K562 (cell line): ENCODE measurements at regions not wholly inside any gene's neighbourhood (a gene's known extent, or its start where the extent isn't known, plus 50 kb on each side); places are given as distances from the start of the nearest gene placed in this dataset.

Experiments used
- ATAC-seq: fragments of 200-7000 bp; cut with Tn5 transposase; 3 replicates; pipeline ENCODE4 v1.9.1; 2020; ENCODE audit warnings: moderate library complexity
- BruUV-seq: library from RNA; stranded (reverse); fragments of 400-500 nt; replicated peaks from 2 replicates; lab custom pipeline; 2021; lab: Mats Ljungman, UMichigan
- CTCF ChIA-PET: fragments of 300-600 bp; formaldehyde crosslinking; extraction: SDS; loops from one replicate; lab custom pipeline; 2021; ENCODE audit warnings: low intra/inter-chr PET ratio; lab: Yijun Ruan, JAX
- POLR2A ChIA-PET: fragments of 300-600, 350-650 bp; sonication (Branson Sonifier 250); formaldehyde crosslinking; extraction: SDS; loops from one replicate; lab custom pipeline; 2021; ENCODE audit warnings: antibody characterized with exemption, inconsistent platforms; lab: Yijun Ruan, JAX
- DNase-seq, 4 experiments: peaks; one replicate each; pipeline versions ENCODE4 v3.0.0 to v3.0.0-alpha.2; 2011 to 2018; ENCODE audit warnings: low spot score in 3 of 4, mixed read lengths in 3 of 4; ENCODE audit errors: extremely low read depth in 1 of 4
- FAIRE-seq: peaks from 2 replicates; lab custom pipeline; 2011; peaks lifted over from hg19 to GRCh38; lab: Jason Lieb, UNC
- H2AFZ ChIP-seq: 2 replicates; pipeline ENCODE4 v1.6.0; 2011; ENCODE audit warnings: low read depth, low read length, control low read depth, inconsistent platforms
- H3K27ac ChIP-seq: fragments of 200-600 bp; 3 replicates; pipeline ENCODE4 v1.8.0; 2011; ENCODE audit warnings: low read depth, mild to moderate bottlenecking, control low read depth, inconsistent platforms, low read length, moderate library complexity, mixed read lengths; ENCODE audit errors: extremely low read depth
- H3K27me3 ChIP-seq, 2 experiments: fragments of 300-600 bp in 1 of 2; 2 replicates in 1 of 2; 3 replicates in 1 of 2; pipeline versions ENCODE4 v1.6.0 to v1.8.0; 2011; ENCODE audit warnings: inconsistent platforms in 2 of 2, low read length in 2 of 2, mild to moderate bottlenecking in 1 of 2, mixed read lengths in 1 of 2, moderate library complexity in 1 of 2; ENCODE audit not compliant: control insufficient read depth in 2 of 2, insufficient read depth in 2 of 2
- H3K36me3 ChIP-seq: fragments of 300-600 bp; 3 replicates; pipeline ENCODE4 v1.8.0; 2011; ENCODE audit warnings: mild to moderate bottlenecking, low read length, inconsistent platforms; ENCODE audit not compliant: control insufficient read depth, insufficient read depth
- H3K4me1 ChIP-seq, 2 experiments: fragments of 200-600 bp in 1 of 2; replicated peaks in 1 of 2; 2 replicates in 1 of 2; 3 replicates in 1 of 2; pipeline versions ENCODE4 v1.5.1 to v1.8.0; 2011; ENCODE audit warnings: inconsistent platforms in 2 of 2, low read length in 2 of 2, mild to moderate bottlenecking in 1 of 2, mixed read lengths in 1 of 2, moderate library complexity in 1 of 2; ENCODE audit not compliant: control insufficient read depth in 2 of 2, insufficient read depth in 2 of 2
- H3K4me2 ChIP-seq: 2 replicates; pipeline ENCODE4 v1.6.1; 2011; ENCODE audit warnings: low read length, control low read depth, inconsistent platforms, mixed read lengths; ENCODE audit not compliant: insufficient read depth
- H3K4me3 ChIP-seq: fragments of 200-600 bp; sonication (generic), shearing (Covaris generic); 2 replicates; pipeline ENCODE4 v1.5.1; 2016; ENCODE audit warnings: control low read depth, inconsistent platforms
- H3K79me2 ChIP-seq: fragments of 200-600 bp; 3 replicates; pipeline ENCODE4 v1.8.0; 2011; ENCODE audit warnings: low read length, inconsistent platforms; ENCODE audit not compliant: control insufficient read depth, insufficient read depth
- H3K9ac ChIP-seq, 2 experiments: 2 replicates each; pipeline versions ENCODE4 v1.6.0 to v1.6.1; 2011; ENCODE audit warnings: low read depth in 2 of 2, low read length in 2 of 2, control low read depth in 1 of 2, inconsistent platforms in 1 of 2, mild to moderate bottlenecking in 1 of 2, mixed read lengths in 1 of 2; ENCODE audit not compliant: insufficient read depth in 1 of 2
- H3K9me1 ChIP-seq: one replicate; pipeline ENCODE4 v1.6.0; 2011; ENCODE audit warnings: inconsistent platforms, mild to moderate bottlenecking, low read length, moderate library complexity; ENCODE audit not compliant: control insufficient read depth, insufficient read depth
- H3K9me3 ChIP-seq: replicated peaks from 2 replicates; pipeline ENCODE4 v1.5.1; 2011; ENCODE audit warnings: low read depth, low read length, inconsistent platforms; ENCODE audit not compliant: control insufficient read depth, insufficient read depth
- H4K20me1 ChIP-seq: replicated peaks from 2 replicates; pipeline ENCODE4 v1.6.1; 2011; ENCODE audit warnings: low read length, inconsistent platforms, mixed read lengths; ENCODE audit not compliant: control insufficient read depth, insufficient read depth
- HBP1 ChIP-seq: fragments of 450-650 bp; formaldehyde crosslinking; IDR thresholded peaks from 2 replicates; pipeline ENCODE4 v1.4.0; 2022; ENCODE audit warnings: missing genetic modification characterization
- HDAC8 ChIP-seq: fragments of 450-650 bp; IDR thresholded peaks from 2 replicates; pipeline ENCODE4 v1.6.1; 2016; ENCODE audit warnings: mild to moderate bottlenecking, missing genetic modification characterization, moderate library complexity, missing compliant biosample characterization
- MXD1 ChIP-seq: fragments of 250-450 bp; sonication (Bioruptor Pico); IDR thresholded peaks from 2 replicates; pipeline ENCODE4 v1.8.0; 2021; ENCODE audit warnings: borderline replicate concordance, mild to moderate bottlenecking, moderate library complexity; ENCODE audit not compliant: poor library complexity, severe bottlenecking
- NR2F6 ChIP-seq: fragments of 450-650 bp; formaldehyde crosslinking; IDR thresholded peaks from 2 replicates; pipeline ENCODE4 v1.4.0; 2020; ENCODE audit warnings: mild to moderate bottlenecking
- PKNOX1 ChIP-seq: fragments of 450-650 bp; IDR thresholded peaks from 2 replicates; pipeline ENCODE4 v1.6.1; 2016
- RNF219 ChIP-seq: fragments of 250-450 bp; sonication (Bioruptor Pico); IDR thresholded peaks from 2 replicates; pipeline ENCODE4 v1.5.0; 2022; ENCODE audit warnings: mild to moderate bottlenecking
- ZNF511 ChIP-seq: sonication (generic); formaldehyde crosslinking; IDR thresholded peaks from 2 replicates; pipeline ENCODE4 v1.8.0; 2022; ENCODE audit warnings: mild to moderate bottlenecking, missing genetic modification reagents
- ZZZ3 ChIP-seq: fragments of 450-650 bp; IDR thresholded peaks from 2 replicates; pipeline ENCODE4 v1.6.1; 2016; ENCODE audit warnings: antibody characterized with exemption, mild to moderate bottlenecking, moderate library complexity
- WGBS: fragments of 100-300 bp; shearing (Covaris generic); methylation state at CpG from one replicate; pipeline ENCODE4 v1.1.6; 2016; ENCODE audit warnings: low coverage, mixed read lengths; ENCODE audit not compliant: insufficient coverage; ENCODE audit errors: missing lambda C conversion rate; 5-methylcytosine and 5-hydroxymethylcytosine counted together
- in situ Hi-C: fragments of 300-500 bp; cut with MboI; formaldehyde crosslinking; loops from 4 replicates; pipeline ENCODE4 v1.15.0; 2018; ENCODE audit warnings: inconsistent platforms, mixed read lengths
- intact Hi-C: fragments of 100-400 bp; cut with micrococcal nuclease; formaldehyde crosslinking; loops from 2 replicates; pipeline ENCODE4 v1.14.2; 2022

- TF ChIP-seq MXD1 (CRISPR knock-in tag) (no peak), RNF219 (CRISPR knock-in tag) (no peak), HDAC8 (tag) (no peak)
- TF ChIP-seq, all 486 proteins: peak for 0
Measured at GRCh38 chr1:177354247-177354646, 183.5 kb downstream of the BRINP2 start (continued).

GRCh38 chr1:177351361-177352108 is 180.8 kb downstream of the BRINP2 start:
- in situ Hi-C loops, result no loop called here
- no peak for FAIRE-seq
- no peak for DNase-seq

More at GRCh38 chr1:177351361-177352108, 180.8 kb downstream of the BRINP2 start:
- no peak for ATAC-seq
- Histone ChIP-seq H3K27me3 (no peaks in the 10 kb centered on the region), H4K20me1 (no peaks in the 10 kb centered on the region), H3K9ac (no peak overlapping the region), H3K27ac (no peak overlapping the region), H2AFZ (no peak overlapping the region)
- TF ChIP-seq NR2F6 (CRISPR knock-in tag), result no peak
- 0 out of 2 replicates have a peak, but pooled peaks have one; percentile 24 for TF ChIP-seq HBP1
- TF ChIP-seq ZZZ3, result no peak
- no peak for TF ChIP-seq ZNF511 (CRISPR knock-in tag)
- TF ChIP-seq PKNOX1, result no peak
- TF ChIP-seq, all 486 proteins: peak for 1
- Histone ChIP-seq H3K36me3 (no peaks in the 10 kb centered on the region), H3K4me2 (no peak overlapping the region), H3K4me3 (no peak overlapping the region), H3K79me2 (no peaks in the 10 kb centered on the region), H3K4me1 (no peaks in the 10 kb centered on the region), H3K9me3 (no peaks in the 10 kb centered on the region; the same call in 1 of the 2 replicates), H3K9me1 (no peaks in the 10 kb centered on the region)
- ChIA-PET CTCF (no interaction called here), POLR2A (interaction anchor here (0.6 kb wide), 1 partner anchor 186 kb away, joined by 3 read pairs; no protein-coding TSS in a partner anchor)
- intact Hi-C loops, result loop anchor here (10.0 kb wide), 1 partner anchor 457 kb away; no protein-coding TSS in a partner anchor
- 2% methylated on average over 6 of the region's 6 CpGs for WGBS
- no TSS peak for BruUV-seq
